Heart right ventricle (tissue), 16 donors: ENCODE measurements at regions not wholly inside any gene's neighbourhood (a gene's known extent, or its start where the extent isn't known, plus 50 kb on each side); places are given as distances from the start of the nearest gene placed in this dataset.

Experiments used
- ATAC-seq, 8 donors: fragments of 200-7000 bp; cut with Tn5 transposase; one replicate each; pipeline ENCODE4 v1.9.1; 2020; ENCODE audit warnings: mild to moderate bottlenecking in 8 of 8, moderate library complexity in 8 of 8, moderate number of reproducible peaks in 1 of 8
- DNase-seq, 2 donors: peaks; one replicate each; pipeline ENCODE4 v3.0.0-alpha.2; 2020
- H3K27ac ChIP-seq, 10 donors: fragments of 200-600 bp; sonication (generic) in 2 of 10; one replicate each; pipeline versions ENCODE4 v1.5.0 to v1.8.0; 2020 to 2022; ENCODE audit warnings: mild to moderate bottlenecking in 3 of 10
- H3K27me3 ChIP-seq, 7 donors: fragments of 200-600 bp; one replicate each; pipeline ENCODE4 v1.8.0; 2021 to 2022; ENCODE audit warnings: mild to moderate bottlenecking in 2 of 7
- H3K36me3 ChIP-seq, 9 donors: fragments of 200-600 bp; sonication (generic) in 1 of 9; one replicate each; pipeline versions ENCODE4 v1.5.0 to v1.8.0; 2020 to 2022; ENCODE audit warnings: mild to moderate bottlenecking in 2 of 9
- H3K4me1 ChIP-seq, 9 donors: fragments of 200-600 bp; sonication (generic) in 1 of 9; one replicate each; pipeline versions ENCODE4 v1.5.0 to v1.8.0; 2020 to 2022; ENCODE audit warnings: mild to moderate bottlenecking in 4 of 9
- H3K4me3 ChIP-seq, 10 donors: fragments of 200-600 bp; sonication (generic) in 2 of 10; one replicate each; pipeline versions ENCODE4 v1.5.0 to v1.8.0; 2020 to 2022; ENCODE audit warnings: mild to moderate bottlenecking in 7 of 10, moderate library complexity in 2 of 10
- H3K9me3 ChIP-seq, 11 donors: fragments of 200-600 bp in 10 of 11; sonication (generic) in 2 of 11; one replicate each; pipeline versions ENCODE4 v1.5.0 to v1.8.0; 2013 to 2022; ENCODE audit warnings: mild to moderate bottlenecking in 2 of 11, control low read depth in 1 of 11, moderate library complexity in 1 of 11
- CTCF ChIP-seq, 9 donors: fragments of 200-600 bp; sonication (generic) in 2 of 9; IDR thresholded peaks; one replicate each; pipeline versions ENCODE4 v1.5.0 to v1.8.0; 2021 to 2022; ENCODE audit warnings: antibody characterized with exemption in 9 of 9, mild to moderate bottlenecking in 5 of 9, moderate library complexity in 1 of 9
- WGBS, 2 donors: extraction: QIAGEN DNeasy Blood & Tissue Kit; methylation state at CpG; one replicate each; pipeline ENCODE4 v1.1.7; 2013; ENCODE audit warnings: inconsistent platforms in 1 of 2; 5-methylcytosine and 5-hydroxymethylcytosine counted together
- intact Hi-C, 10 donors: fragments of 100-400 bp; cut with DNase I; formaldehyde crosslinking; loops; one replicate each; pipeline versions ENCODE4 v1.11.1 to v1.14.2; 2022
- donor health status: Arrhythmogenic right ventricular cardiomyopathy.
- donor health status: ischemic (EF 13 %, LVEDD 7.1; RV severe dilation, severe dysfunction).
- donor health status: healthy with polysubstance abuse.
- donor health status: DM: no; HTN: yes; CAD: no.
- donor health status: DM: no; HTN: no; CAD: no.
- donor health status: ischemic (EF 25% LVEDD 6.9; RV normal size, moderate dysfunction).
- donor health status: ischemic (EF 25% LVEDD 5.7; RV mildly dilated, moderate dysfunction).
- donor health status: healthy.
- donor health status: DM: yes; HTN: yes; CAD: no.
- donor health status: Ischemic cardiomyopathy.
- donor health status: ischemic (EF 35%, LVEDD 5.7; RV mildly dilated, moderate dysfunction).
- donor health status: nonischemic (EF 11% LVEDD 7.7; RV severe dilation, severe dysfunction).
- donor health status: DM: yes; HTN: yes; CAD: no.
- donor health status: PGD.
- donor health status: ischemic (EF 29% LVEDD 5.4; RV normal size, mild dysfunction).
- donor health status: nonischemic (EF 23%, LVEDD 6.1; RV moderate dilation, normal function).

- intact Hi-C loops = no loop called here
- no peak for TF ChIP-seq CTCF (IDR thresholded peaks at IDR 0.05)
- DNase-seq (no peak), ATAC-seq (no peak)
- H3K27ac ChIP-seq = no peak overlapping the region
- WGBS, 2 donors = 86 to 91% methylated on average over 1 of the region's 1 CpG
- H3K9me3 ChIP-seq = peaks cover 0 to 24% (median 12%) of the 10 kb centered on the region in 11 donors
- no peaks in the 10 kb centered on the region for H3K36me3 ChIP-seq
- no peaks in the 10 kb centered on the region for H3K4me1 ChIP-seq
- peaks cover 0 to 3% (median 0%) of the 10 kb centered on the region in 7 donors for H3K27me3 ChIP-seq
- H3K4me3 ChIP-seq = no peak overlapping the region
Observed at GRCh38 chr6:106770663-106771062, 141.3 kb downstream of the QRSL1 start.

GRCh38 chr6:106770081-106770480, 140.7 kb downstream of the QRSL1 start:
- DNase-seq (no peak), ATAC-seq (no peak)
- TF ChIP-seq CTCF (IDR thresholded peaks at IDR 0.05) = no peak
- Histone ChIP-seq H3K9me3 (peaks cover 0 to 24% (median 12%) of the 10 kb centered on the region in 11 donors), H3K36me3 (no peaks in the 10 kb centered on the region), H3K4me3 (no peak overlapping the region), H3K27ac (no peak overlapping the region), H3K27me3 (peaks cover 0 to 2% (median 0%) of the 10 kb centered on the region in 7 donors), H3K4me1 (no peaks in the 10 kb centered on the region)
- 84 to 85% methylated on average over 1 of the region's 1 CpG for WGBS, 2 donors
- intact Hi-C loops = no loop called here

- H3K27ac ChIP-seq = no peak overlapping the region
- no peaks in the 10 kb centered on the region for H3K4me1 ChIP-seq
- H3K27me3 ChIP-seq = no peaks in the 10 kb centered on the region
- ATAC-seq (no peak), DNase-seq (no peak)
- H3K9me3 ChIP-seq = peaks cover 0 to 29% (median 12%) of the 10 kb centered on the region in 11 donors
- TF ChIP-seq CTCF (IDR thresholded peaks at IDR 0.05) = no peak
- intact Hi-C loops = no loop called here
- no peak overlapping the region for H3K4me3 ChIP-seq
- no peaks in the 10 kb centered on the region for H3K36me3 ChIP-seq
- 85 to 93% methylated on average over 1 of the region's 1 CpG for WGBS, 2 donors
Observed at GRCh38 chr6:106767271-106767670, 137.9 kb downstream of the QRSL1 start.

GRCh38 chr6:106766201-106766600, 136.8 kb downstream of the QRSL1 start:
- peaks cover 0 to 37% (median 12%) of the 10 kb centered on the region in 11 donors for H3K9me3 ChIP-seq
- H3K36me3 ChIP-seq = no peaks in the 10 kb centered on the region
- no peak for TF ChIP-seq CTCF (IDR thresholded peaks at IDR 0.05)
- H3K4me3 ChIP-seq = no peak overlapping the region
- no peaks in the 10 kb centered on the region for H3K27me3 ChIP-seq
- ATAC-seq (no peak), DNase-seq (no peak)
- intact Hi-C loops = no loop called here
- no peaks in the 10 kb centered on the region for H3K4me1 ChIP-seq
- H3K27ac ChIP-seq = no peak overlapping the region
- WGBS, 2 donors = 77 to 83% methylated on average over 4 of the region's 4 CpGs
